HG03280 (cell line): ENCODE measurements at regions not wholly inside any gene's neighbourhood (a gene's known extent, or its start where the extent isn't known, plus 50 kb on each side); places are given as distances from the start of the nearest gene placed in this dataset.

Experiments
- ATAC-seq: cut with Tn5 transposase; IDR thresholded peaks from one replicate; pipeline ENCODE4 v1.9.1; 2021; ENCODE audit warnings: mild to moderate bottlenecking, moderate library complexity; ENCODE audit not compliant: unreplicated experiment

DNA sequence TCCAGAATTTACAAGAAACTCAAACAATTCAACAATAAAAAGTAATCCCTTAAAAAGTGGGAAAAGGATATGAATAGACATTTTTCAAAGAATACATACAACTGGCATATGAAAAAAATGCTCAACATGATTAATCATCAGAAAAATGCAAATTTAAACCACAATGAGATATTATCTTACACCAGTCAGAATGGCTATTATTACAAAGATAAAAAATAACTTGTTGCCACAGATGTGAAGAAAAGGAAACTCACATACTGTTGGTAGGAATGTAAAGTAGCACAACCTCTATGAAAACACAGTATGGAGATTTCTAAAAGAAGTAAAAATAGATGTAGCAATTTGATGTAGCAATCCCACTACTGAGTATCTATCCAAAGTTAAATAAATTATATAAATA, 65.1 kb upstream of the DIAPH2 start:
- ATAC-seq = no peak

DNA sequence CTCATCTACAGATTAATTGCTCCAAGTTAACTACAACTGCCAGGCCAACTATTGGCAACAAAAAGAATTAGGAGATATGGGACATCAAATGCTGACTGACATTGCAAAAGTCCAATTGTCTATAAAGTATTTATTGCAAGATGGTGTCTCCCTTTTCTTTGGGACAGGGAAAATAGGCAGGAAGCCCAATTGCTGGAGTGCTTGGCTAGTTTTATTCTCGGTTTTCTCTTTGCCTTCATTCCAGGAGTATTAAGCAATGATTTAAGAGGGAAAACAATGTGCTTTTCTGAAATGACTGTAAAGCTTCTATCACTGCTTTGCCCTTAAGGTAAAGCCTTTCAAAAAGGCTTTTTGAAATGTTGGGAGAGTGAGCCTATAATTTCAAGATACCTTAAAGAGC, 62.8 kb upstream of the DIAPH2 start:
- no peak for ATAC-seq
